H1 (cell line): ENCODE measurements at regions not wholly inside any gene's neighbourhood (a gene's known extent, or its start where the extent isn't known, plus 50 kb on each side); places are given as distances from the start of the nearest gene placed in this dataset.

ENCODE experiments used
- CTCF ChIA-PET: fragments of 300-600 bp; sonication (Branson Sonifier 250); formaldehyde crosslinking; loops from one replicate; lab custom pipeline; 2021; ENCODE audit not compliant: partially characterized antibody; lab: Charles Lee
- POLR2A ChIA-PET: fragments of 300-600 bp; sonication (Branson Sonifier 250); formaldehyde crosslinking; loops from one replicate; lab custom pipeline; 2021; ENCODE audit warnings: inconsistent platforms; ENCODE audit not compliant: partially characterized antibody; lab: Charles Lee
- DNase-seq, 2 experiments: peaks; one replicate each; pipeline versions ENCODE4 v3.0.0 to v3.0.0-alpha.2; 2010 to 2022; ENCODE audit warnings: low spot score in 2 of 2, low read depth in 1 of 2, mixed read lengths in 1 of 2
- FAIRE-seq: peaks from 2 replicates; lab custom pipeline; 2011; peaks lifted over from hg19 to GRCh38; lab: Jason Lieb, UNC
- H2AFZ ChIP-seq: 2 replicates; pipeline ENCODE4 v1.8.1; 2012; ENCODE audit warnings: low read length, inconsistent platforms
- H2AK5ac ChIP-seq: 2 replicates; pipeline ENCODE4 v1.6.1; 2013; ENCODE audit warnings: low read depth, low read length
- H2BK120ac ChIP-seq: replicated peaks from 2 replicates; pipeline ENCODE3; 2013; ENCODE audit warnings: low read depth, low read length, inconsistent platforms
- H2BK12ac ChIP-seq: 2 replicates; pipeline ENCODE4 v1.6.1; 2013; ENCODE audit warnings: low read depth, low read length
- H2BK15ac ChIP-seq: 2 replicates; pipeline ENCODE4 v1.6.1; 2013; ENCODE audit warnings: low read length
- H2BK20ac ChIP-seq: 2 replicates; pipeline ENCODE4 v1.6.1; 2013; ENCODE audit warnings: low read length
- H2BK5ac ChIP-seq: 2 replicates; pipeline ENCODE4 v1.6.1; 2013; ENCODE audit warnings: low read depth, low read length
- H3K14ac ChIP-seq: 2 replicates; pipeline ENCODE4 v1.6.1; 2013; ENCODE audit warnings: inconsistent platforms; ENCODE audit not compliant: insufficient read length
- H3K18ac ChIP-seq: 2 replicates; pipeline ENCODE4 v1.6.1; 2013; ENCODE audit warnings: low read length; ENCODE audit errors: extremely low read depth
- H3K23ac ChIP-seq: 2 replicates; pipeline ENCODE4 v1.6.1; 2013; ENCODE audit warnings: inconsistent platforms; ENCODE audit not compliant: insufficient read length
- H3K23me2 ChIP-seq: 2 replicates; pipeline ENCODE4 v1.6.1; 2013; ENCODE audit warnings: low read depth, low read length
- H3K27ac ChIP-seq: 2 replicates; pipeline ENCODE4 v1.6.1; 2011; ENCODE audit warnings: low read depth, low read length, inconsistent platforms
- H3K27me3 ChIP-seq, 4 experiments: replicated peaks in 1 of 4; 1 replicate in 1 of 4; 2 replicates in 3 of 4; pipeline versions ENCODE4 v1.6.1 to v1.8.1; 2011 to 2013; ENCODE audit warnings: low read length in 3 of 4, mild to moderate bottlenecking in 3 of 4, inconsistent platforms in 2 of 4, mixed read lengths in 2 of 4, moderate library complexity in 1 of 4; ENCODE audit not compliant: control insufficient read depth in 3 of 4, insufficient read depth in 3 of 4; ENCODE audit errors: extremely low read depth in 1 of 4
- H3K36me3 ChIP-seq, 4 experiments: 2 replicates each; pipeline versions ENCODE4 v1.6.1 to v1.8.1; 2011 to 2013; ENCODE audit warnings: mild to moderate bottlenecking in 4 of 4, low read length in 3 of 4, moderate library complexity in 2 of 4, control low read depth in 1 of 4, inconsistent platforms in 1 of 4; ENCODE audit not compliant: insufficient read depth in 4 of 4, control insufficient read depth in 2 of 4
- H3K4ac ChIP-seq: replicated peaks from 2 replicates; pipeline ENCODE3; 2013; ENCODE audit warnings: low read length, low read depth, mixed read lengths, inconsistent platforms; ENCODE audit not compliant: insufficient read length
- H3K4me1 ChIP-seq, 4 experiments: replicated peaks in 1 of 4; 1 replicate in 1 of 4; 2 replicates in 3 of 4; pipeline versions ENCODE4 v1.6.1 to v1.8.1; 2011 to 2013; ENCODE audit warnings: low read length in 3 of 4, inconsistent platforms in 2 of 4, mixed read lengths in 1 of 4; ENCODE audit not compliant: insufficient read depth in 4 of 4, control insufficient read depth in 3 of 4
- H3K4me2 ChIP-seq, 2 experiments: 2 replicates each; pipeline versions ENCODE4 v1.6.1 to v1.8.1; 2011 to 2013; ENCODE audit warnings: low read depth in 2 of 2, low read length in 2 of 2, control low read depth in 1 of 2, inconsistent platforms in 1 of 2, mild to moderate bottlenecking in 1 of 2; ENCODE audit not compliant: insufficient read depth in 1 of 2
- H3K4me3 ChIP-seq, 4 experiments: fragments of 200-600, 300-600 bp in 1 of 4; sonication (generic), shearing (Covaris generic), sonication (Bioruptor Twin) in 1 of 4; 2 replicates each; pipeline versions ENCODE4 v1.5.1 to v1.8.1; 2011 to 2016; ENCODE audit warnings: low read length in 4 of 4, low read depth in 3 of 4, control low read depth in 2 of 4, inconsistent platforms in 2 of 4, mild to moderate bottlenecking in 2 of 4, mixed read lengths in 1 of 4, moderate library complexity in 1 of 4; ENCODE audit not compliant: insufficient read depth in 2 of 4; ENCODE audit errors: extremely low read depth in 1 of 4
- H3K56ac ChIP-seq: replicated peaks from 2 replicates; pipeline ENCODE3; 2013; ENCODE audit warnings: low read depth, mild to moderate bottlenecking, mixed read lengths, low read length, inconsistent platforms; ENCODE audit not compliant: insufficient read length
- H3K79me1 ChIP-seq: 2 replicates; pipeline ENCODE4 v1.6.1; 2013; ENCODE audit warnings: low read depth, low read length, control low read depth
- H3K79me2 ChIP-seq, 2 experiments: 2 replicates each; pipeline versions ENCODE4 v1.6.1 to v1.8.1; 2012 to 2013; ENCODE audit warnings: low read length in 2 of 2, mild to moderate bottlenecking in 2 of 2, inconsistent platforms in 1 of 2; ENCODE audit not compliant: insufficient read depth in 2 of 2, control insufficient read depth in 1 of 2
- H3K9ac ChIP-seq, 4 experiments: replicated peaks in 1 of 4; 1 replicate in 1 of 4; 2 replicates in 3 of 4; pipeline versions ENCODE4 v1.6.1 to v1.8.1; 2011 to 2013; ENCODE audit warnings: low read depth in 3 of 4, low read length in 3 of 4, control low read depth in 2 of 4, mild to moderate bottlenecking in 2 of 4, moderate library complexity in 2 of 4, inconsistent platforms in 1 of 4; ENCODE audit errors: extremely low read depth in 1 of 4
- H3K9me3 ChIP-seq, 2 experiments: 2 replicates each; pipeline versions ENCODE4 v1.6.1 to v1.8.1; 2012 to 2013; ENCODE audit warnings: mild to moderate bottlenecking in 2 of 2, moderate library complexity in 2 of 2, control low read depth in 1 of 2, inconsistent platforms in 1 of 2, low read depth in 1 of 2, low read length in 1 of 2, mixed read lengths in 1 of 2; ENCODE audit not compliant: insufficient read depth in 2 of 2
- H4K20me1 ChIP-seq, 2 experiments: replicated peaks in 1 of 2; 2 replicates each; pipeline versions ENCODE3 to v1.8.1; 2011 to 2013; ENCODE audit warnings: inconsistent platforms in 2 of 2, low read length in 2 of 2, mild to moderate bottlenecking in 1 of 2; ENCODE audit not compliant: insufficient read depth in 2 of 2, control insufficient read depth in 1 of 2
- H4K5ac ChIP-seq: 2 replicates; pipeline ENCODE4 v1.6.1; 2013; ENCODE audit warnings: low read length, low read depth, mixed read lengths, inconsistent platforms; ENCODE audit not compliant: insufficient read length
- H4K8ac ChIP-seq: 2 replicates; pipeline ENCODE4 v1.8.0; 2013; ENCODE audit warnings: mild to moderate bottlenecking, moderate library complexity, low read length, inconsistent platforms; ENCODE audit not compliant: insufficient read depth; ENCODE audit errors: extremely low read depth
- H4K91ac ChIP-seq: replicated peaks from 2 replicates; pipeline ENCODE3; 2013; ENCODE audit warnings: low read length, mixed read lengths, inconsistent platforms; ENCODE audit not compliant: insufficient read length
- ASH2L ChIP-seq: fragments of 200-600, 300-600 bp; sonication (generic); IDR thresholded peaks from one replicate; pipeline ENCODE4 v1.7.1; 2017; ENCODE audit warnings: low read length
- ATF3 ChIP-seq: IDR thresholded peaks from 2 replicates; pipeline ENCODE4 v1.6.1; 2011; ENCODE audit warnings: low read depth, mild to moderate bottlenecking, low read length; ENCODE audit not compliant: insufficient read depth
- CEBPB ChIP-seq: IDR thresholded peaks from 2 replicates; pipeline ENCODE4 v1.6.1; 2012; ENCODE audit warnings: low read depth, low read length
- CHD1 ChIP-seq: IDR thresholded peaks from 2 replicates; pipeline ENCODE4 v1.6.1; 2012; ENCODE audit warnings: low read depth, low read length, improper control_type of control experiment
- CHD2 ChIP-seq: IDR thresholded peaks from 2 replicates; pipeline ENCODE4 v1.6.1; 2012; ENCODE audit warnings: low read length, improper control_type of control experiment
- CREB1 ChIP-seq: IDR thresholded peaks from 2 replicates; pipeline ENCODE4 v1.6.1; 2012; ENCODE audit warnings: inconsistent platforms
- GABPA ChIP-seq: IDR thresholded peaks from 2 replicates; pipeline ENCODE4 v1.6.1; 2011; ENCODE audit warnings: mild to moderate bottlenecking, low read length, moderate library complexity, borderline replicate concordance; ENCODE audit not compliant: insufficient read depth
- JUND ChIP-seq: IDR thresholded peaks from 2 replicates; pipeline ENCODE4 v1.6.1; 2011; ENCODE audit warnings: mild to moderate bottlenecking, improper control_type of control experiment, low read length
- MAFK ChIP-seq: IDR thresholded peaks from 2 replicates; pipeline ENCODE4 v1.6.1; 2012; ENCODE audit warnings: low read depth, mild to moderate bottlenecking, improper control_type of control experiment, low read length
- MAX ChIP-seq: IDR thresholded peaks from 2 replicates; pipeline ENCODE4 v1.6.1; 2012; ENCODE audit warnings: inconsistent platforms
- NANOG ChIP-seq: IDR thresholded peaks from 2 replicates; pipeline ENCODE4 v1.6.1; 2011; ENCODE audit warnings: low read length, low read depth, mild to moderate bottlenecking, inconsistent platforms; ENCODE audit not compliant: insufficient read depth, poor library complexity, severe bottlenecking
- SP4 ChIP-seq: IDR thresholded peaks from 2 replicates; pipeline ENCODE4 v1.6.1; 2012; ENCODE audit warnings: low read length, inconsistent platforms
- TAF7 ChIP-seq: optimal IDR thresholded peaks from 2 replicates; pipeline ENCODE3; 2011; ENCODE audit warnings: low read depth, mild to moderate bottlenecking, inconsistent platforms, low read length, moderate library complexity, borderline replicate concordance
- TEAD4 ChIP-seq: IDR thresholded peaks from 2 replicates; pipeline ENCODE4 v1.6.1; 2012; ENCODE audit warnings: low read depth, low read length, inconsistent platforms, mixed read lengths
- YY1 ChIP-seq: IDR thresholded peaks from 2 replicates; pipeline ENCODE4 v1.6.1; 2011; ENCODE audit warnings: low read depth, mild to moderate bottlenecking, low read length
- WGBS, 2 experiments: shearing (Covaris generic) in 1 of 2; methylation state at CpG; one replicate each; pipeline versions ENCODE4 v1.1.6 to v1.1.7; 2013 to 2015; ENCODE audit warnings: low lambda C conversion rate in 2 of 2, mixed read lengths in 2 of 2, inconsistent platforms in 1 of 2, low coverage in 1 of 2, missing lambda C conversion rate in 1 of 2; ENCODE audit not compliant: insufficient replicate concordance in 2 of 2, insufficient coverage in 1 of 2, insufficient read length in 1 of 2; ENCODE audit errors: extremely low coverage in 1 of 2, missing lambda C conversion rate in 1 of 2; 5-methylcytosine and 5-hydroxymethylcytosine counted together

GRCh38 chr9:1440256-1440655 is 390.1 kb downstream of the DMRT2 start:
- no peak overlapping the region for H3K27ac ChIP-seq
- no peak overlapping the region for H3K23ac ChIP-seq
- no peaks in the 10 kb centered on the region for H3K79me2 ChIP-seq
- no peak overlapping the region for H3K18ac ChIP-seq
- H3K79me1 ChIP-seq, result no peaks in the 10 kb centered on the region
- ChIA-PET POLR2A (no interaction called here), CTCF (no interaction called here)
- no peak overlapping the region for H2BK12ac ChIP-seq
- no peak overlapping the region for H2AFZ ChIP-seq
- H3K9ac ChIP-seq, result no peak overlapping the region
- H3K4me1 ChIP-seq, result no peaks in the 10 kb centered on the region
- H3K27me3 ChIP-seq, result no peaks in the 10 kb centered on the region
- no peak overlapping the region for H2BK5ac ChIP-seq
- H3K23me2 ChIP-seq, result no peaks in the 10 kb centered on the region
- 0 out of 8 replicates have a peak, but pooled peaks cover 0 to 2% (median 0%) of the 10 kb centered on the region in 4 experiments for H3K36me3 ChIP-seq
- H2AK5ac ChIP-seq, result no peak overlapping the region
- DNase-seq (no peak), FAIRE-seq (no peak)
- H3K4me2 ChIP-seq, result no peak overlapping the region
- H2BK120ac ChIP-seq, result no peak overlapping the region
- H2BK15ac ChIP-seq, result no peak overlapping the region
- WGBS, 2 experiments, result 61% methylated on average over 3 of the region's 3 CpGs; no CpG with 5 or more reads in 1 of the 2 experiments
- no peak overlapping the region for H4K5ac ChIP-seq
- H3K4ac ChIP-seq, result no peak overlapping the region
- H4K8ac ChIP-seq, result no peak overlapping the region
- no peak overlapping the region for H4K91ac ChIP-seq
- no peak overlapping the region for H3K14ac ChIP-seq
- no peaks in the 10 kb centered on the region for H4K20me1 ChIP-seq
- peaks cover 68 to 80% of the 10 kb centered on the region in 2 experiments for H3K9me3 ChIP-seq
- H2BK20ac ChIP-seq, result no peak overlapping the region
- H3K4me3 ChIP-seq, result no peak overlapping the region
- no peak overlapping the region for H3K56ac ChIP-seq
- TF ChIP-seq JUND (no peak), SP4 (no peak), ATF3 (no peak), ASH2L (no peak), YY1 (no peak), CREB1 (no peak), TAF7 (no peak), CEBPB (no peak), GABPA (no peak), CHD2 (no peak), CHD1 (no peak), MAFK (no peak), MAX (no peak), NANOG (no peak), TEAD4 (no peak)
